ENCODE measurements at regions not wholly inside any gene's neighbourhood (a gene's known extent, or its start where the extent isn't known, plus 50 kb on each side); places are given as distances from the start of the nearest gene placed in this dataset.

DNA sequence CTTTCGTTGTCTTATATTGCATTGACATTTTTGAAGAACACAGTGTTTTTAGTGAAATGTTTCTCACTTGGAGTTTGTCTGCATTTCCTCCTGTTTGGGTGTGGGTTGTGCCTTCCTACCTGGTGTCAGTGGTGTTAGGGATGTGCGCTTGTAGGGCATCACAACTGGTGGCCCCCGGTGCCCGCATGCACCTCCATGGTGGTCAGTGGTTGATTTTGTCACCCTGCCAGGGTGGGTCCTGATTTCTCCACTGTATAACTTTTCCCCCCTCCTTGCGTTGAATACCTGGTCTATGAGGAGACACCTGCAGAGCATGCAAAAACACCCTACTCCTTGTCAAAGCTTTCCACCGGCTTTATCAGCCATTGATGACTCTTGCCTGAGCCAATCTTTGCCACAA, 132.9 kb downstream of the BARX1 start:
- no peak for TF ChIP-seq CTCF (IDR thresholded peaks at IDR 0.05)
- TF ChIP-seq POLR2A (IDR thresholded peaks at IDR 0.05): no peak
